HG03571 (cell line): ENCODE measurements at regions not wholly inside any gene's neighbourhood (a gene's known extent, or its start where the extent isn't known, plus 50 kb on each side); places are given as distances from the start of the nearest gene placed in this dataset.

Experiments used
- ATAC-seq: cut with Tn5 transposase; IDR thresholded peaks from one replicate; pipeline ENCODE4 v1.9.1; 2021; ENCODE audit not compliant: unreplicated experiment

DNA sequence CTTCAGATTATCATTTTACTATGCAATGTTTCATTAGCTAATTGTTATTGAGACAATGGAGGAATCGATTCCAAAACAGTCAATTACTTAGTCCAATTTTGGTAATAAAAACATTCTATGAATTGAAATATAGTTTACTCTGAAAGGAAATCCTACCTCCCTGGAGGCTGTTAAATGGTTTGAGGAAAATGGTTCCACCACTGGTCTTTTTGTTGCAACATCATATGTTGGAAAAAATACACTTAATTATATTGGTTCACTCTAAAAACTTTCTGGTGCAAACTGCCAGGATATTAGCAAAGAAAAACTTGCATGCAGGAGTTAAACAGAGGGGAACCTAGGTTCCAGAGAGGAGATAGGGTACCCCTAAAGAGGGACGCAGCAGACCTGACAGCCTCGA is 267.3 kb upstream of the LYZL1 start:
- ATAC-seq, result no peak

DNA sequence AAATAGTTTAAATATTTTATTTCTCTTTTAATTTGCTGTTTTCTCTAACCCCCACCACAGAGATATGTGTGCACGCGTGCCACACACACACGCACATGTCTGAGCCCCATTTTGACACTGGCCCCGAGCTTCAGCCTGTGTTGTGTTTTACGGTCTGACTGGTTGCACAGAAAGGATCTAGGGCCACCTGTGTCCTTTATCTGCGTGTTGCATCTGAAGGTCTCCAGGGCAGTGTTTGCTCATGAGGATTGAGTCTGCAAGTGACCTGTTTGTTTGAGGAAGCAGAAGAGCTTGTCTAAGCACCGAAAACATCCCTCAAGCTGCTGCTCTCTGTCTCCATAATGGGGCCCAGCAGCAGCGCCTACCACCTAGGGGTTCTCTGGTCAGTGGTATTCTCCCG is 266.4 kb upstream of the LYZL1 start:
- ATAC-seq, result no peak

DNA sequence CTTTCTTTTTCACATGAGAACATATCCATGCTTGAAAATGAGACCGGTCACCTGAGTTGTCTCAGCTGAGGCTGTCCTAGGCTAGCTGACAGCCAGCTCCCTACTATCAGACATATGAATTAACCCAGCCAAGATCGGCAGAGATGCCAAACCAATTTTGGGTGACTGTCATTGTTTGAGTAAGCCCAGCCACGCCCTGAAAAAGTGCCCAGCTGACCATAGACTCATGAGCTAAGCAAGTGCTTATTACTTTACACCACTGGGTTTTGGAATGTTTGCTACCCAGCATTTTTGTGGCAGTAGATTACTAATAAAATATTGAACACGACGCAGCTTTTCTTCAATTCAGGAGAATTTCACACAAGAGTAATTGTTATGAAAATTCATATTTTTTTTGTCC is 265.2 kb upstream of the LYZL1 start:
- no peak for ATAC-seq

DNA sequence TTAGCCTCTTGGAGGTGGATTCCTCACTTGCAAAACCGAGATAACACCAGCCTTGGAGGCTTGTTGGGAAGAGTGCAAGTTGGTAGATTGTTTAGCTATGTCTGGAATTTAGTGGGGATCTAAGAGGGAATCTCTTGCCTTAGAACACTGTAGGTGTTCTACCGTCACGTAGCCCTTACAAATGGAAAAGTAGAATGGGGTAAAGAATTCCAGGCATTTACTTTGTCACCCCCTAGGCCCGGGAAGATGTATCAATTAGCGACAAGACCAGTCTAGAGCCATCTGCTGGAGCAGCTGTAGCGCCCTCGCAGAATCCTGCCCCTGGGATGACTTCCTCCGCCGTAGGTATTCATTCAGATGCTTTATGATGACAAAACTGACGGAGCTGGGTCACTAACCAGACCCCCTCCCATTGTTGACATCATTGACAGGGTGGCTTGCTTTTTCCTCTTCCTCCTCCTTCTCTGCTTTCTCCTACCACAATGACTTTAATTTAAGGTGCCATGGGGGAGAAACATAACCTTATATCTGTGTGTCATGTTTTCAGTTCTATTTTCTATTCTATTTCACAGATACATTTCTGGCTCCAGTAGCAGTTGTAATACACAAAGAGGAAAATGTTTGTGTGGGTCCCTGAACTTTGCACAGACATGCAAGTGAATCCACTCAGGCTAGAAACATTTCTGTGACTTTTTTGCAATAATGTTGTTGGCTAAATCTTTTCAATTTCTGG is 262.6 kb upstream of the LYZL1 start:
- no peak for ATAC-seq

DNA sequence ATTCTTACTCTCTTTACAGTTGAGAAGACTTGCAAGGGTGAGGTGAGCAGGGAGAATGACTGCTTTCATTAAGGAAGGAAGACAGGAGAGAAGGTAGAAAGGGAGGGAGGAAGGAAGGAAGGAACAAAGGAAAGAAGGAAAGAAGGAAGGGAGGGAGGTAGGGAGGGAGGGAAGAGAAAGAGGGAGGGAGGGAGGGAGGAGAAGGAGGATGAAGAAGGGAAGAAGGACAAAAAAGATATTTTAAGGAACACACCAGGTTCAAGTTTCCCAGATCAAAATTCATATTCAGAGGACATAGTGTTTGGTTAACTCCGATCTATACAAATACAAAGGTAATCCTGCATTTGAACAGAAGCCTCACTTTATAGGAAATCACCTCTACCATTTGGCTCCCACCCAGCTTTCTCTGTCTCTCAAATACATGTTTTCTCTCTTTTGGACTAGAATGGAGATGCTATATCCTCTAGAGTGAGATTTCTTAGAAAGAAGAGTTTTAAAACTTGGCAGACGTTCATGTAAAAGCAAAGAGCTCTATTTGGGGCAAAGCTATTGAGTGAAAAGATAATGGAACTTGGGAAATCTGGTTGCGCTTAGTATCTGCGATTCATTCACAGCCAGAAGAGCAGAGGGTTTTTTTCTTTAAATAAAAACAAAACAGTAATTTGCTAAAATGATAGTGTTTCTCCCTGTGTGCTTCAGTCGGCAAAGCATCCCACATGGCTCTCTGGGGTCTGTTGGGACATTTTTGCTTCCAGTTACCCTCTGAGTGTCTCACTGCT is 261.9 kb upstream of the LYZL1 start:
- ATAC-seq, result no peak

DNA sequence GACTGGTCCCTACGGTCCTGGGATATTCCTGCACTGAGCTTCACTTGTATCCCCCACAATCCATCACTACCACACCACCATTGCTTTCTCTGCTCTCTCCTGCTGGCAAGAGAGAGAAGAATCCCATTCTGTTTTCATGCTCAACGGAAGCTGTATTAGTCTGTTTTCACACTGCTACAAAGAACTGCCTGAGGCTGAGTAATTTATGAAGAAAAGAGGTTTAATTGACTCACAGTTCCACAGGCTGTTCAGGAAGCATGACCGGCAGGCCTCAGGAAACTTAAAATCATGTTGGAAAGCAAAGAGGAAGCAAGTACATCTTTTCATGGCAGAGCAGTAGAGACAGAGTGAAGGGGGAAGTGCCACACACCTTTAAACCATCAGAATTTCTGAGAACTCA is 260.4 kb upstream of the LYZL1 start:
- ATAC-seq, result no peak

DNA sequence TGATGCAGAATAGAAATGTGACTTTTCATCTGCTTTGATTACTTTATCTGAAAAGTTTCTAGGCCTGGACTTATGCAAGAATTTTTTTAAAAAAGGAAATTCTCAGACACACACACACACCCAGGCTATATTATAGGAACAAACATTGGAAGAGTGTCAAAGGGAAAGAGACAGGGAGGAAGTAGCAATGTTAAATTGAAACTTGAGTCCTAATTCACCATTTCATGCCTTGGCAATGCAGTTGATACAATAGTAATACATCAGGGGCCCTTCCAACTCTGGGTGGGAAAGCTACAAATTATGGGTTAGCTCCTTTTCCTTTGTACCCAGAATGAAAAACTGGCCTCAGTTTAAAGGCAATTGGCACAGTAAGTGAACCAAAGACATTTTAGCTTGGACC is 258.0 kb upstream of the LYZL1 start:
- no peak for ATAC-seq

DNA sequence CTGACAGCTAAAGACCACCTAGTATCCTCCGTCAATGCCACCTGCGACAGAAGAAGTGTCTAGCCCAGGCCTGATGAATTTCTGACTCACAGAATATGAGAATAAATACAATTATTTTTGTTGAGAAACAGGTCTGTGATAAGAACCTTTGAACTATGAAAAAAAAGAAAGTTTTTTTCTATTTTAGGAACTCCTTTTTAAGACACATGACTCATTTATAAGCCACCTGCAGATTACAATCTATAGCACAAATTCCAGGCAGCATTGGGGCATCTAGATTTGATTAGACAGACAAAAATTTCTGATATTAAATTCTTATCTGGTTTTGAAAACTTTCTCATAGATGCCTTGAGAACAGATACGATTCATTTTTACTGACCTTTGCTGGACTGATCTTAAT is 256.7 kb upstream of the LYZL1 start:
- ATAC-seq, result no peak

DNA sequence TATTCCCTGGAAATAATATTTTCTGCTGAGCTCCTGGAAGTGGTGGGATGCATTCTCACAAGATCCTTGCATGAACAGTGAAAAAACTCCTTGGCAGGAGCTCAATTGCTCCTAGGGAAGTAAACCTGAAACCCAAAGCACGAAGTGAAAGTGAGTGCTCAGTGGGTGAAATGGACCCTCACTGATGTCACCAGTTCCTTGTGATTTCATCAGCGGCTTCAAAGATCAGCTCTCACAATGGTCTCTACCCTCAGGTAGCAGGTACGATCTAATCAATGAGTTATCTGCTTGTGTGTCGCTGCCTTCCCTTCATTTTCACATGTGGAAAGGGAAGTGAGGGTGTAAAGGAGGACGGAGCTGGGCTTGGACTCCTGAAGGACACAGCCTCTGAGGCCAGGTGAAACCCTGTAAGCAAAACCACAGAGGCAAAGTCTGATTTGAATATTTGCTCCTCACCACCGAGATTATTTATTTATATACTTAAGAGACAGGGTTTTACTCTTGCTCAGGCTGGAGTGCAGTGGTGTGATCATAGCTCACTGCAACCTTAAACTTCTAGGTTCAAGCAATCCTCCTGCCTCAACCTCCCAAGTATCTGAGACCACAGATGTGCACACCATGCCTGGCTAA is 255.4 kb upstream of the LYZL1 start:
- peak; percentile 75 for ATAC-seq

DNA sequence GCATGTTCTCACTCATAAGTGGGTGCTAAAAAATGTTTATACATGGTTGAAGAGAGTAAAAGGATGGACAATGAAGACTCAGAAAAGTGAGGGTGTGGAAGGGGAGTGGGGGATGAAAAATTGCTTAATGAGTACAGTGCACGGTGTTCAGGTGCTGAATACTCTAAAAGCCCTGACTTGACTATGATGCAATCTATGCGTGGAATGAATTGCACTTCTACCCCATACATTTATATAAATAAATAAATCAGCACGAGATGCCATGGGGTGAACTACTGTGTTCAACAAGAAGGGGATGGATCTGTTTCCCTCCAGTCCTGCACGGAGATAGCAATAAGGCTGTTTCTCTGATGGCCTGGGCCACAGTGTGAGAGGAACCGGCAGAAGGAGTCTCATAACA is 254.3 kb upstream of the LYZL1 start:
- ATAC-seq, result no peak

DNA sequence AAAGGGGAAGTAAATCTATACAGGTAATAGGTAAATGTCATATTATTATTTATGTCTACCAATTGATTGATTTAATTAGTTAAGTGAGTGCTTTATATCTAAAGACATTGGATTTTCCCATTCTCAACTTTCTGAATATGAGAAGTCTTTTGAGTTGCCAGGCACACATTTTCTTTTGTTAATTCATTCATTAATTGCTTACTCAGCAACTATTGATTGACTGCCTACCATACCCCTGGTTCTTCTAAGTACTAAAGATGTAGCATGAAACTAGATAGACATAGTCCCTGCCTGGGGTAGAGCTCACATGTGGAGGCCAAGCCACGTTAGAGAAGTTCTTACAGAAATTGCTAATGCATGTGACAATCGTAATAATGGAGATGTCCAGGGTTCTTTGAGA is 253.1 kb upstream of the LYZL1 start:
- no peak for ATAC-seq

DNA sequence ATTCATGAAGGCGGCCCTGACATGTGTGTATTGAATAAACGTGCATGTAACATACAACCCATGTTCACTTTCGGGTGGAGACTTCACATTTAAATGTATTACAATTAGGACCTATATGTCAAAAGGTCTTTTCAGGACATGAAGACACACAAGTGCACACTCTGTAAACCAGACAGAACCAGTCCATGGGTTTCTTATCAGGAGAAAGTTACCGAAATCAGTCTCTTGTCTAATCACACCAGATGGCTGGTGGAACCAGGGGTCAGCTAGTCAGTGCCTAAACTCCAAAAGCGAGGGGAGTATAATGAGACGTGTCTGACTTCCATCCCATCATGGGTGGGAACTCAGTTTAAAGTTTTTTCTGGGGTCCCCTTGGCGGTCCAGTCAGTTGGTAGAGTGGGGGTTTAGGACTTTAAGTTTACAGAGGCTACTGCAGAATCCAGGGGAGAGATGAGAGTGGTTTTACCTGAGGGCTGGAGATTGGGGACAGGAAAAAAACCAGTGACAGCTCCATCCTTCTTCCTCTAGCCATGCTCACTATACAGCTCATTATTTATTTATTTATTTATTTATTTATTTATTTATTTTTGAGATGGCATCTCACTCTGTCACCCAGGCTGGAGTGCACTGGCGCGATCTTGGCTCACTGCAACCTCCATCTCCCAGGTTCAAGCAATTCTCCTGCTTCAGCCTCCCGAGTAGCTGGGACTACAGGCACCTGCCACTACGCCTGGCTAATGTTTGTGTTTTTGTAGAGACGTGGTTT is 251.3 kb upstream of the LYZL1 start:
- no peak for ATAC-seq

DNA sequence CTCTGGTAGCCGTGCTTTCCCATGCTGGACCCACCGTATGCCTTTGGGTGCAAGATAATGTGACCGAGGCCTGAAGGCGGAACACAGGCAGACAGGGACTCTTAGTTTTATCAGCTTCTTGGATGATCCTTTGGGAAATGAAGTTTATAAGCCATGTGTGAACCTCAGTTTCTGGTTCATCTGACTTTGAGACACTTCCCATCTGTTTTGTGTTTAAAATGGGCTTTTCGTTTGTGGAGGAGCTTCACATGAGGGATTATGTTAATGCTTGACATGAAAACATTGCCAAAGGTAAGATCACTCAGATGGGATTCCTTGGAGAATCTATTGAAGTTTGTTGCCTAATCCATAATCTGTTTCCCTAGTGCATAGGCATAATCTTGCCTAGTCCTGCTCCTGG is 249.8 kb upstream of the LYZL1 start:
- ATAC-seq, result no peak

DNA sequence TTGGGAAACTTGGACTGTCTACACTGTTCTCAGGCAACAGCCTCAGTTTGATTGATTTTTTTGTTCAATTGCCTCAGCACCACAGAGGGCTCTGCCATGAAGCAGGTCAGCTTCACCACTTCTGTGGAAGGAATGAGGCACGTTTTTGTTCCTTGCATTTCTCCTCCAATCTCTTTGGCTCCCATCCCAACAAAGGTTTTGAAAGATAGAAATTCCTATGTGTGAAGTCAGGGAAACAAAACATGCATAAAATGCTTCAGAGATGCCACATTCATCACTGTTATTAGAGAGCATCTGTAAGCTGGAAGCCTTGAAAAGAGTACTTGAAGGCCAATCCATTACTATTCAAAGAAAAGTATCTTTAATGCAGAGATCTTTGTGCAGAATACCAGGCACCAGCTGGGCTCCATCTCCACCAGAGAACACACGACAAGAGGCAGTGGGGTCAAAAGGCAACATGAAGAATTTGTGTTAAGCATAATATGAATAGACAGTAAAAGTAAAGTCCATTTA is 249.1 kb upstream of the LYZL1 start:
- ATAC-seq, result no peak

DNA sequence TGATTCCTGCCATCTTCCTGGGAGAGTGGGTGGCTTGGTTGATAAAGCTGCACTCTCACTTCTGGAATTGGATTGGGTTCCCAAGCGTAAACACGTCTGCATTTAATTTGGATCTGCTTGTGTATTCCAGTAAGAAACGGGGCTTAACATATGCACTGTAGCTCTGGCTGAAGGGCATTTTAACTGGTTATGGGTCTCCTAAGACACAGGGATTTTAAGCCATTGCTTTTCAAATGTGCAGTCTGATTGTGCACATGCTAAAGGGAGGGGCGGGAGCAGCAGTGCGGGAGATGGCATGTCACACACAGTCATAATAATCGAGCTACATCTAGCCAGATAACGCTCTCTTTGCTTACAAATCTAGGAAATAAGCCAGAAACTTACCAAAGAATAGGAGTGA is 247.3 kb upstream of the LYZL1 start:
- no peak for ATAC-seq

DNA sequence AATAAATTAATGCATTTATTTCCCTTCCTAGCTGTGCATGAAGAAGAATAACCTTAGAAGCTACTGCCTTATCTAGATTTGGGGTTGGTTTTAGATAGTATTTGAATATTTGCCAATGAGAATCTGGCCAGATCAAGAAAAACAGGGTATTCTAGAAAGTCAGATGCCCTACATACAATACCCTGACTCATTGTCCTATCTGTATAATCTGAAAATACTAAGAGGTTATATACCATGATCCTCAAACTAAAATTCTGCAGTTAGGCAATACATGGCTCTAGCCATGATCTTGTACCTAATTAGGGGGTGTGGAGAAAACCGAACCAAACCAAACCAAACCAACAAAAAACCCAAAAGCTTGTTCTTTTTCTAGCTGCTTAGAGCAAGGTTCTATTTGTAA is 240.4 kb upstream of the LYZL1 start:
- ATAC-seq, result no peak

DNA sequence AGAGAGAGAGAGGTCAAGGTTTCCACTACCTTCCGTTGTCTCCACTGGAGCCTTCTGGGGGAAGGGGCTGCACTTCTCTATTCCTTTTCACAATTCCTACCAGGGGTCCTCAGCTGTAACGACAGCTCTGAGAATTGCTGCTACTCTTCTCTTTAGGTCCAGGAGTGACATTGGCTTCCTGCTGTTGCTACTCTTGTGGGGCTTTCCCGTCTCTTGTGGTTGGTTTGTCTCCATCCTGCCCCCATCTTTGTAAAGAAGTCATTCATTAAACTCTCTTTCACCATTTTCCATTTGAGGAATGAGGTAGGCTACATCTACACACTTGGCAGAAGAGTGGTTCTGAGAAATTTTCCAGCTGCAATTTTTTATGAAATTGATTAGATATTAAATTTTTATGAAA is 238.8 kb upstream of the LYZL1 start:
- no peak for ATAC-seq

DNA sequence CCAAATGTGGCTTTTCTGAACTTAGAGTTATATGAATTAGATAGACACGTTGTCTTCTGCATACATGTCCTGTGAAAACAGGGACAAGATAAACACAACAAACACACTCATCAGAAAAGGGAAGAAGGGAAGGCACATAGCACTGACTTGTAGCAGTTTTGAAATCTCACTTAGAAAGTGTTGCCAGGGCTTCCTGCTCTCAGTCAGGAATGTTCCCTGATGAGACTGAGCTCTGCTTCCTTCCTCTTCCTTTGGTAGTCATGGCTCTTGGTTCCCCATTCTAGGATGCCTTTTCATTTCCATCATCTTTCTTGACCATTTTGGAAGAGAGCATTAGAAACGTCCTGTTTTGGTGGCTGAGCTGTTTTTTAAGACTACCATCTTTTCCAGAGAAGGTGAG is 233.8 kb upstream of the LYZL1 start:
- ATAC-seq, result no peak

DNA sequence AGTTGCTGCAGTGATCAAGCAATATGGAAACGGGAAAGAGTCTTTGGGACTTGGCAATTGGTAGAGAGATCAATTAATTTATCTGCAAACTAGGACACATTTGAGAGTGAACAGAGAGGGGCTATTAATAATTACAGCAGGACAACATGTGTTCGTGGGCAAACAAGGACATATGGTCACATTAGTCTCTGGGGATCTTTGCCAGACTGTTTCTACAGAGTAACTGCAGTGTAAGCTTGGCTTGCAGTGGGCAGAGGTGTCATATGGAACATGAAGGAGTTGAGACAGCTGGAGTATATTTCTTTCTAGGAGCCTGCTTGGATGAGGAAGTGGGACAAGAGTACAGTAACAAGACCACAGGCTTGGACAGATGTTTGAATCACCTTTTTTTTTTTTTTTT is 232.1 kb upstream of the LYZL1 start:
- no peak for ATAC-seq

DNA sequence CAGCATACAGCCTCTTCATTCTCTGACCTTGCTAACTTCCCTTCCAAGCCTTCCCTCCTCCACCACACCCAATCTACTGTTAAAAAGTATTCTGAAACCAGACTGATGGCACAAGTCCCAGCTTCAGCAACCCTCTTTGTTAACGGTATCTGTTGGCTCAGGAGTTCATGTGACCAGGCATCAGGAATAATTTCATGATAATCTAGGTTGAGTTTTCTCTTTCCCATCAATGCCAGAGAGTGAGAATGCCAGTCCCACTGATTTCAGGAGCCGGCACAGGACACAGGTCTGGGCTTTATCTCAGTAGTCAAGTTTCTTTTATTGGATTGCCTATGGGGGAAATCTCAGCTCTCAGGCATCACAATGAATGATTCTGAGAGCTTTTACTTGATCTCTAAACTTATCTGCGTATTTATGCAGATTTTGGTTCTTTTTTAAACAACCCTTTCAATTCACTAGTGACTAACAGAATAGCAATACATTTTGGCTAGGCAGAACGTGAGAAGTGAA is 231.0 kb upstream of the LYZL1 start:
- no peak for ATAC-seq
